Gastrocnemius medialis (tissue), 4 donors: ENCODE measurements at regions not wholly inside any gene's neighbourhood (a gene's known extent, or its start where the extent isn't known, plus 50 kb on each side); places are given as distances from the start of the nearest gene placed in this dataset.

Experiments
- ATAC-seq, 2 donors: fragments of 150-250 bp; one replicate each; pipeline ENCODE4 v1.9.1; 2016
- DNase-seq, 2 donors: peaks; one replicate each; pipeline ENCODE4 v3.0.0-alpha.2; 2019
- H3K27ac ChIP-seq, 4 donors: fragments of 200-600 bp; sonication (generic); 1 replicate in 1 of 4; 2 replicates in 3 of 4; pipeline ENCODE4 v1.5.1; 2016 to 2018; ENCODE audit warnings: mild to moderate bottlenecking in 2 of 4, moderate library complexity in 1 of 4
- H3K27me3 ChIP-seq, 3 donors: fragments of 200-600 bp; sonication (generic) in 2 of 3; 1 replicate in 1 of 3; 2 replicates in 2 of 3; pipeline versions ENCODE4 v1.5.1 to v1.6.0; 2016 to 2019; ENCODE audit warnings: mild to moderate bottlenecking in 1 of 3, moderate library complexity in 1 of 3
- H3K36me3 ChIP-seq, 2 donors: fragments of 200-600 bp; sonication (generic) in 1 of 2; one replicate each; pipeline ENCODE4 v1.5.1; 2017 to 2018
- H3K4me1 ChIP-seq, 2 donors: fragments of 200-600 bp; sonication (generic) in 1 of 2; one replicate each; pipeline ENCODE4 v1.5.1; 2016 to 2017; ENCODE audit warnings: mild to moderate bottlenecking in 2 of 2
- H3K4me3 ChIP-seq, 4 donors: fragments of 200-600 bp; sonication (generic) in 3 of 4; 1 replicate in 1 of 4; 2 replicates in 3 of 4; pipeline ENCODE4 v1.5.1; 2016 to 2019; ENCODE audit warnings: mild to moderate bottlenecking in 2 of 4
- H3K9me3 ChIP-seq, 3 donors: fragments of 200-600 bp; sonication (generic) in 2 of 3; 1 replicate in 1 of 3; 2 replicates in 2 of 3; pipeline ENCODE4 v1.5.1; 2016 to 2019
- POLR2A ChIP-seq, 2 donors: fragments of 450-650 bp; IDR thresholded peaks; one replicate each; pipeline ENCODE4 v1.6.1; 2017; ENCODE audit warnings: antibody characterized with exemption in 2 of 2, mild to moderate bottlenecking in 2 of 2, moderate library complexity in 2 of 2
- in situ Hi-C, 4 donors: fragments of 200-750 bp; cut with MboI; loops; one replicate each; pipeline versions ENCODE4 v1.15.0 to v1.8.0; 2017; ENCODE audit warnings: low sequenced_read_pairs in 4 of 4
- intact Hi-C: fragments of 100-400 bp; cut with DNase I; formaldehyde crosslinking; loops from one replicate; pipeline ENCODE4 v1.15.1; 2023; ENCODE audit warnings: low total_unique reads
- TF ChIP-seq, protein P1 (sequence below), 5 experiments: fragments of 450-650 bp in 3 of 5; fragments of 200-600 bp in 2 of 5; sonication (generic) in 2 of 5; IDR thresholded peaks in 4 of 5; conservative IDR thresholded peaks in 1 of 5; 1 replicate in 4 of 5; 2 replicates in 1 of 5; pipeline ENCODE4 v1.5.1; 2016 to 2019; ENCODE audit warnings: antibody characterized with exemption in 5 of 5, mild to moderate bottlenecking in 3 of 5, moderate library complexity in 3 of 5

GRCh38 chr9:86443992-86444391, 89.8 kb upstream of the TUT7 start:
- intact Hi-C loops (no loop called here), in situ Hi-C loops (no loop called here)
- TF ChIP-seq, protein P1, sequence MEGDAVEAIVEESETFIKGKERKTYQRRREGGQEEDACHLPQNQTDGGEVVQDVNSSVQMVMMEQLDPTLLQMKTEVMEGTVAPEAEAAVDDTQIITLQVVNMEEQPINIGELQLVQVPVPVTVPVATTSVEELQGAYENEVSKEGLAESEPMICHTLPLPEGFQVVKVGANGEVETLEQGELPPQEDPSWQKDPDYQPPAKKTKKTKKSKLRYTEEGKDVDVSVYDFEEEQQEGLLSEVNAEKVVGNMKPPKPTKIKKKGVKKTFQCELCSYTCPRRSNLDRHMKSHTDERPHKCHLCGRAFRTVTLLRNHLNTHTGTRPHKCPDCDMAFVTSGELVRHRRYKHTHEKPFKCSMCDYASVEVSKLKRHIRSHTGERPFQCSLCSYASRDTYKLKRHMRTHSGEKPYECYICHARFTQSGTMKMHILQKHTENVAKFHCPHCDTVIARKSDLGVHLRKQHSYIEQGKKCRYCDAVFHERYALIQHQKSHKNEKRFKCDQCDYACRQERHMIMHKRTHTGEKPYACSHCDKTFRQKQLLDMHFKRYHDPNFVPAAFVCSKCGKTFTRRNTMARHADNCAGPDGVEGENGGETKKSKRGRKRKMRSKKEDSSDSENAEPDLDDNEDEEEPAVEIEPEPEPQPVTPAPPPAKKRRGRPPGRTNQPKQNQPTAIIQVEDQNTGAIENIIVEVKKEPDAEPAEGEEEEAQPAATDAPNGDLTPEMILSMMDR (IDR thresholded peaks at IDR 0.05 in 4 of 5, conservative IDR thresholded peaks at IDR 0.05 in 1 of 5), result no peak
- TF ChIP-seq POLR2A (IDR thresholded peaks at IDR 0.05), result no peak
- Histone ChIP-seq H3K4me3 (no peak overlapping the region), H3K4me1 (no peaks in the 10 kb centered on the region), H3K27ac (no peak overlapping the region), H3K9me3 (no peaks in the 10 kb centered on the region), H3K36me3 (no peaks in the 10 kb centered on the region), H3K27me3 (no peaks in the 10 kb centered on the region)
- ATAC-seq (no peak), DNase-seq (no peak)

DNA sequence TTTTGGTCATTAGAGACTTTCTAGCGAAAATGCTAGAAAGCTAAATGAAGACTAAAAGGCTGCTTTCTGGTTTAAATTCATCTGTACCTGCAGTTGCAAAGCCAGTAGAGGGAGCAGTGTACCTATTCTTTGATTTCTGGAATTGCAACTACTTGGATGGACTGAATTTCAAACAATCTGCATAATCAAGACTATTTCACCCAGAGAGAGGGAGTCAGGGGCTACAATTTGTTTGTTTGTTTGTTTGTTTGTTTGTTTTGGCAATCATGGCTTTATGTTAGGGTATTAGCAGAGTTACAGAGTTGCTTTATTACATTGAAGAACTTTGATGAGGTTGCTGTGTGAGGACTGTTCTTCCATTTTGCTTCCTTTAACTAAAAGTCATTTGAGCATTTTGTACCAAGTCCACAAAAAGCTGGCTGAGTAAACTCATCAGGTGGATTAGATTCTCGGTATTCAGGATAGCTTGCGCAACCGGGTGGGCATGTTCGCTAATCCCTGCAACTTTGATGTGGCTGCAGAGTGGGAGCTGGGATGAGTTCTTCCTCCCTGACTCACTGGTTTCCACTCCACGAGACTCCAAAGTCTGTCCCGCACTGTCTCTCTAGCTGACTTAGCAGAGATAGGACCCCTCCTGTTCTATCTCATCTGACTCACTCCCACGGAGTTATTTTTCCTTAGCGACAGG, 80.0 kb upstream of the TUT7 start:
- Histone ChIP-seq H3K4me1 (no peaks in the 10 kb centered on the region), H3K27me3 (no peaks in the 10 kb centered on the region), H3K36me3 (no peaks in the 10 kb centered on the region), H3K27ac (peak overlapping the region in 2 of 4 donors; percentile 28 to 34), H3K4me3 (no peak overlapping the region), H3K9me3 (no peaks in the 10 kb centered on the region)
- ATAC-seq, result peak; percentile 64 to 69
- intact Hi-C loops (loop anchor here (2.0 kb wide), 1 partner anchor 891 kb away; no protein-coding TSS in a partner anchor), in situ Hi-C loops (no loop called here)
- peak; percentile 32 to 43 for DNase-seq
- TF ChIP-seq POLR2A (IDR thresholded peaks at IDR 0.05), result no peak
- TF ChIP-seq, protein P1 (IDR thresholded peaks at IDR 0.05 in 4 of 5, conservative IDR thresholded peaks at IDR 0.05 in 1 of 5), result peak; percentile 19 to 67 (median 56)

GRCh38 chr9:86424251-86424891, 70.2 kb upstream of the TUT7 start:
- H3K4me1 ChIP-seq, result no peaks in the 10 kb centered on the region
- no peak for TF ChIP-seq POLR2A (IDR thresholded peaks at IDR 0.05)
- TF ChIP-seq, protein P1 (IDR thresholded peaks at IDR 0.05 in 4 of 5, conservative IDR thresholded peaks at IDR 0.05 in 1 of 5), result no peak
- H3K27ac ChIP-seq, result no peak overlapping the region
- H3K27me3 ChIP-seq, result peaks cover 0 to 3% (median 0%) of the 10 kb centered on the region in 3 donors
- in situ Hi-C loops, result loop anchor here in 3 of 4 donors (10.0 to 25.0 kb wide), 2 partner anchors 1238 to 1240 kb away; no protein-coding TSS in a partner anchor
- H3K4me3 ChIP-seq, result no peak overlapping the region
- no peaks in the 10 kb centered on the region for H3K36me3 ChIP-seq
- intact Hi-C loops, result no loop called here
- no peak for ATAC-seq
- DNase-seq, result no peak
- H3K9me3 ChIP-seq, result no peaks in the 10 kb centered on the region

DNA sequence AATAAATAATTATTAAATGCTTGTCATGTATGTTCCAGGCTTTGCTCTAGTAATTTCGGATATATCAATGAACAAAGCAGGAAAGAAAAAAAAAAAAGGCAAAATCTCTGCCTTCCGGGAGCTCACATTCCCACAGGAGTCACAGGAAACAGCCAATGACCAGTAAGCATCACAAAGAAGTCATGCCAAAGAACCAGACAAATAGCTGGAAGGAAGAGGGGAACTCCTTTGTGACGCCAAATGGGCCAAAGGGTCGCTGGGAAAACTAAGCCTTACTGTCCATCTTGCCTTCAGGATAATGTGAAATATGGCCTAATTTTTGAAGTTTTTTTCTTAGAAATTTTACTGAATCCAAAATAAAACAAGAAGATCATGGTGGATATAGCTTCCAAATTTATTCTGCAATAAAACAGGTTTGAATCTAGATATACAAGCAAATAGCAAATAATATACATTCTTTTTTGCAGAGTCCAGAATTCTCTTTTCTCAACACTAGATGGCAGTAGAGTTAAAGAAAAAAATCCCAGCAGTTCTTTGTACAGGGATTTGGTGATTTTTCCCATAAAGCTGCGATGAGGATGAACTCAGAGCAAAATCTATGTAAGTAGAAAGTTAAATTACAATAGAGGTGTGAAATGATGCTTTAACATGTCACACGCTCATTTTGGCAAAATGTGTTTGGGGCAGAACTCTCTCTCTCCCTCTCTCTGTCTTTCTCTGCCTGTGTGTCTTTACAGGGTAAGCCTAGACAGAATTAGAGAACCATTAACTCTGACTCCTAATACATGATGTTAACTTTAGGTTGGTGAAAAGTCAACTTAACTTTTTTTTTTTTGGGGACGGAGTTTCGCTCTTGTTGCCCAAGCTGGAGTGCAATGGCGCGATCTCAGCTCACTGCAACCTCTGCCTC, 60.0 kb upstream of the TUT7 start:
- DNase-seq (no peak), ATAC-seq (peak in 1 of 2 donors; percentile 50)
- Histone ChIP-seq H3K4me3 (no peak overlapping the region), H3K9me3 (no peaks in the 10 kb centered on the region), H3K4me1 (no peaks in the 10 kb centered on the region), H3K27me3 (no peaks in the 10 kb centered on the region), H3K36me3 (no peaks in the 10 kb centered on the region), H3K27ac (no peak overlapping the region)
- intact Hi-C loops (loop anchor here (5.0 kb wide), 1 partner anchor 908 kb away; no protein-coding TSS in a partner anchor), in situ Hi-C loops (loop anchor here in 3 of 4 donors (10.0 to 25.0 kb wide), 2 partner anchors 911 to 1248 kb away; no protein-coding TSS in a partner anchor)
- TF ChIP-seq, protein P1 (IDR thresholded peaks at IDR 0.05 in 4 of 5, conservative IDR thresholded peaks at IDR 0.05 in 1 of 5), result peak; percentile 60 to 76 (median 72)
- TF ChIP-seq POLR2A (IDR thresholded peaks at IDR 0.05), result no peak
